ENCODE measurements at regions not wholly inside any gene's neighbourhood (a gene's known extent, or its start where the extent isn't known, plus 50 kb on each side); places are given as distances from the start of the nearest gene placed in this dataset.

DNA sequence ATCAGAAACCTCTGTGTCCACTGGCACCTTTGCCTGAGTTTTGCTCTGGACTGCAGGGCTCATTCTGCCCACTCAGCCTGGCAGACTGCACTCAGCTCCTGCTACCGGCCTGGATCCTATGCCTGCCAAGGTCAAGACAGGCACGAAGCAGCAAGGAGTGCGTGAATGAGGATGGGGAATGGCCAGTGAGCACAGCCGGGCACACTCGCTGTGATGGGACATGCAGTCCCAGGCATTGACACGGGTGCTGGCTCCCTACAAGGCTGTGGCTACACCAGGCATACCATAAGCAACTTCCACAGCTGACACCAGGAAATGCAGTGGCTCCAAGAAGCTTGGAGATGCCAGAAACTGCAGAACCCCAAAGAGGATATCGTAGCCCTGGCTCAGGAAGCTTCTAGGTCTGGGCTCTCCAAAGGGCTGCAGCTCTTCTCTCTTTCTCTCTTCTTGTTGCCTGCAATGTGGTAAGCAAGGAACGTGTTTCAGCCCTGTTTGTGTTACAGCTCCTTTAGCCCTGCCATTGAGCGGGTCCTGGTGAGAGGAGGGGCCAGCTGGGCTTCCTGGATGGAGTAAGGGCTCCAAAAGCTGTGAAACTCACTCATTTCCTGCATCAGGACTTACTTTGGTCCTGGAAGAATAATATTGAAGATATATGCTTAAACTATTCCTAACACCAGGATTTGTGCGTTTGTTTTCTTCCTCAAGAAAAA is 832.6 kb upstream of the SLITRK5 start:
- Histone ChIP-seq H3K27me3 (ENCODE audit: control insufficient read depth in 1 of 2, insufficient read depth in 2 of 2, low read length in 2 of 2) (no peaks in the 10 kb centered on the region), H3K9me3 (ENCODE audit: control insufficient read depth in 2 of 2, insufficient read depth in 1 of 2, low read depth in 1 of 2, low read length in 1 of 2) (peaks cover 3 to 16% of the 10 kb centered on the region in 2 donors), H3K4me1 (ENCODE audit: control insufficient read depth in 2 of 2, insufficient read depth in 2 of 2, low read length in 1 of 2) (no peaks in the 10 kb centered on the region), H3K4me3 (ENCODE audit: low read depth in 1 of 2, low read length in 2 of 2) (no peak overlapping the region), H3K27ac (ENCODE audit: low read depth in 2 of 2, low read length in 1 of 2) (no peak overlapping the region), H3K36me3 (ENCODE audit: control insufficient read depth in 2 of 2, insufficient read depth in 2 of 2, low read length in 1 of 2) (no peaks in the 10 kb centered on the region)
- WGBS, 2 donors, result 72 to 74% methylated on average over 10 of the region's 10 CpGs

DNA sequence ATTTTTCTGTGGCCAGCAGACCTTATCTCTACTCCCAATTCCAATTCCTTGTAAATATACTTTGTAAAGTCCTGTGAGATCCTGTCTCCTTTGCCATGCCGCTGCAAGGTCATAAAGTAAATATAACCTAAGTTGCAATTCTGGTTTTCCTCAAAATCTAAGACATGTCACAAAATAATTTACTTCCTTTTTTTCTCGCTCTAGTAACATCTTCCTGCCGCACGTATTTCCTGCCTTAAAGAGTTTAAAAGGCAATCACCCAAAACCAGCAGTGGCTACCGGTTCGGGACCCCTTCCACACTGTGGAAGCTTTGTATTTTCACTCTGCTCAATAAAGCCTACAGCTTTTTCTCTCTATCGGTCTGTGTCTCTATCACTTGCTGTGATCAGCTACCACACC is 832.0 kb upstream of the SLITRK5 start:
- H3K27ac ChIP-seq (ENCODE audit: low read depth in 2 of 2, low read length in 1 of 2), result no peak overlapping the region
- no peak overlapping the region for H3K4me3 ChIP-seq (ENCODE audit: low read depth in 1 of 2, low read length in 2 of 2)
- H3K9me3 ChIP-seq (ENCODE audit: control insufficient read depth in 2 of 2, insufficient read depth in 1 of 2, low read depth in 1 of 2, low read length in 1 of 2), result peaks cover 3 to 16% of the 10 kb centered on the region in 2 donors
- H3K27me3 ChIP-seq (ENCODE audit: control insufficient read depth in 1 of 2, insufficient read depth in 2 of 2, low read length in 2 of 2), result no peaks in the 10 kb centered on the region
- H3K4me1 ChIP-seq (ENCODE audit: control insufficient read depth in 2 of 2, insufficient read depth in 2 of 2, low read length in 1 of 2), result no peaks in the 10 kb centered on the region
- H3K36me3 ChIP-seq (ENCODE audit: control insufficient read depth in 2 of 2, insufficient read depth in 2 of 2, low read length in 1 of 2), result no peaks in the 10 kb centered on the region
- 47 to 50% methylated on average over 7 of the region's 7 CpGs for WGBS, 2 donors

DNA sequence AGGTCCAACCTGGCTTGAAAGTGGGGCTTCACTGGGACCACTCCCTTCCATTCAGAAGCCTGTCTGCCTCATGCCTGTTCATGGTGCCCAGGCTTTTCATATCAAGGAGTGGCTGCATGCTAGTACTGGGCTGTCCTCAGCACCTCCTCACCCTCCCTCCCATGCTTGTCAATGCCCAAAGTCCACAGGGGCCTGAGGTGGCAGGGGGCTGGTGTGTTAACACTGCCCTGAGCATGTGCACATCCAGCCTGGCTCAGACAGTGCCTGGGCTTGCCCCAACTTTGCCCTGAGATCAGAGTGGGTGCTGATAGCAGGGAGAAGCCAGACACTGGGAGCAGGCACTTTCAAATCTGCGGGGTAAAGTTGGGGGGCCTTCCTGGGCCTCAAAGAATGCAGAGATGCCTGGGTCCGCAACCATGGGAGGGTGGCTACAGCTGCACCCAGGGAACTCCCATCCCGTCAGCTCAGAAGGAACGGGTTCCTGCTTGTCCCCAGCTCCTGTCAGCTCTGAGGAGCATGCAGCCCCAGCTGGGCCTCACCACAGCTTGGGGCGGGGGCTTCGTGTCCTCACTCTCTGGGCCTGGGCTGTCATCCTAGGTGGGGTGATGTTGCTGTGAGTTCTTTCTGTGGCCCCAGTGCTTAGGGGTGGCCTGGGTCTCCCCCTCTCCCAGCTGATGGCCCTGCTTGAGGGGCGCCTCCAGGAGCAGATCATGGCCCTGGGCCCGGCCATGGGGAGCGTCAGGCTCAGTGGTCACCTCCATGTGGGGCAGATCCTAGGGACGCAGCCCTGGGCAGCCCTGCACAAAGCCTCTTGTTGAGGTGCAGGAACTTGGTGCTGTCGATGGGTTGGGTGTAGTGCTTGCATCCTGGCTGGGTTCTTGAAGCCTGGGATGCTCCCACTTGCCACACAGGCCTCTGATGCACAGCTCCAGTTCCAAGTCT is 830.6 kb upstream of the SLITRK5 start:
- no peaks in the 10 kb centered on the region for H3K27me3 ChIP-seq (ENCODE audit: control insufficient read depth in 1 of 2, insufficient read depth in 2 of 2, low read length in 2 of 2)
- no peak overlapping the region for H3K27ac ChIP-seq (ENCODE audit: low read depth in 2 of 2, low read length in 1 of 2)
- no peak overlapping the region for H3K4me3 ChIP-seq (ENCODE audit: low read depth in 1 of 2, low read length in 2 of 2)
- peaks cover 3 to 16% of the 10 kb centered on the region in 2 donors for H3K9me3 ChIP-seq (ENCODE audit: control insufficient read depth in 2 of 2, insufficient read depth in 1 of 2, low read depth in 1 of 2, low read length in 1 of 2)
- H3K36me3 ChIP-seq (ENCODE audit: control insufficient read depth in 2 of 2, insufficient read depth in 2 of 2, low read length in 1 of 2), result no peaks in the 10 kb centered on the region
- WGBS, 2 donors, result 84 to 87% methylated on average over 11 of the region's 11 CpGs
- H3K4me1 ChIP-seq (ENCODE audit: control insufficient read depth in 2 of 2, insufficient read depth in 2 of 2, low read length in 1 of 2), result no peaks in the 10 kb centered on the region

DNA sequence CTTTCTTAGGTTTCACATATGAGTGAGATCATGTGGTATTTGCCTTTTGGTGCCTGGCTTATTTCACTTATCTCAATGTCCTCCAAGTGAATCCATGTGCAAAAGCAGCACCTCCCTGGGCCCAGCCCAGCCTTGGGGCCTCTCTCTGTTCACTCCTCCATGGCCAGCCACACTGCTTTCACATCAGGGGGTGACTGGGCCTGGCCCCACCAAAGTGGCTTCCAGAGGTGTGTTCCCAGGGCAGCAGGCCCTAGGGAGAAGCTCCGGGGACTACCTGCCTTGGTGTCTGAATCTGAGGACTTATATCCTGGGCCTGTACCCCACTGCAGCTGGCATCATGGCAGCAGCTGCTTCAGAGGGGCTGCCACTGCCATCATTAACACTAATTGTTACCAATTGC is 829.9 kb upstream of the SLITRK5 start:
- WGBS, 2 donors, result 86 to 87% methylated on average over 1 of the region's 1 CpG
- Histone ChIP-seq H3K36me3 (ENCODE audit: control insufficient read depth in 2 of 2, insufficient read depth in 2 of 2, low read length in 1 of 2) (no peaks in the 10 kb centered on the region), H3K27ac (ENCODE audit: low read depth in 2 of 2, low read length in 1 of 2) (no peak overlapping the region), H3K4me3 (ENCODE audit: low read depth in 1 of 2, low read length in 2 of 2) (no peak overlapping the region), H3K9me3 (ENCODE audit: control insufficient read depth in 2 of 2, insufficient read depth in 1 of 2, low read depth in 1 of 2, low read length in 1 of 2) (peaks cover 3 to 17% of the 10 kb centered on the region in 2 donors), H3K4me1 (ENCODE audit: control insufficient read depth in 2 of 2, insufficient read depth in 2 of 2, low read length in 1 of 2) (no peaks in the 10 kb centered on the region), H3K27me3 (ENCODE audit: control insufficient read depth in 1 of 2, insufficient read depth in 2 of 2, low read length in 2 of 2) (no peaks in the 10 kb centered on the region)

DNA sequence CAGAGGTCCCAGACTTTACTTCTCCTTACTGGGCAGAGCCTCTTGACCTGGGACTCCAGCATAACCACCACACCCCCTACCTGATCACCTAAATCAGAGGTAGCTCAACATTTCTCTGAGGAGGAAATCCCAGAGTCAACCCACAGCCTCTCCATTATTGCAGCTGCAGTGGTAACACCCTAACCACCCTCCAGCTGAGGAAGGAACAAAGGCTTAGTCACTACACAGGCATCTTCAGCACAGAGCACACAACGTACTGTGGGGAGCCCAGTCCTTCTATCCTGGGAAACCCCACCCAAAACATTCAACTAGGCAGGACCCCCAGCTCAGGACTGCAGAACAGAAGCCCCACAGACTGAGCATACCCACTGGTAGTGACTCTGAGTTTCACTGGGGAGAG is 824.7 kb upstream of the SLITRK5 start:
- H3K4me1 ChIP-seq (ENCODE audit: control insufficient read depth in 2 of 2, insufficient read depth in 2 of 2, low read length in 1 of 2), result no peaks in the 10 kb centered on the region
- no peak overlapping the region for H3K27ac ChIP-seq (ENCODE audit: low read depth in 2 of 2, low read length in 1 of 2)
- WGBS, 2 donors, result 46 to 47% methylated on average over 1 of the region's 1 CpG
- no peak overlapping the region for H3K4me3 ChIP-seq (ENCODE audit: low read depth in 1 of 2, low read length in 2 of 2)
- H3K36me3 ChIP-seq (ENCODE audit: control insufficient read depth in 2 of 2, insufficient read depth in 2 of 2, low read length in 1 of 2), result no peaks in the 10 kb centered on the region
- H3K9me3 ChIP-seq (ENCODE audit: control insufficient read depth in 2 of 2, insufficient read depth in 1 of 2, low read depth in 1 of 2, low read length in 1 of 2), result peaks cover 0 to 9% of the 10 kb centered on the region in 2 donors
- no peaks in the 10 kb centered on the region for H3K27me3 ChIP-seq (ENCODE audit: control insufficient read depth in 1 of 2, insufficient read depth in 2 of 2, low read length in 2 of 2)

DNA sequence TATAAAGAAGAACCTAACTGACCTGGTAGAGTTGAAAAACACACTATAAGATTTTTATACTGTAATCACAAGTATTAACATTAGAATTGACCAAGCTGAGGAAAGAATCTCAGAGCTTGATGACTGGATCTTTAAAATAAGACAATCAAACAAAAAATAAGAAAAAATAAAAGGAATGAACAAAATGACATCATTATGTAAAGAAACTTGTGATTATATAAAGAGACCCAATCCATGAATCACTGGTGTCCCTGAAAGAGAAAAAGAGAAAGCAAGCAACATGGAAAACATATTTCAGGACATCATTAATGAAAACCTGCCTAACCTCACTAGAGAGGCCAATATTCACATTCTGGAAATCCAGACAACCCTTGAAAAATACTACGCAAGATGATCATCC is 822.5 kb upstream of the SLITRK5 start:
- Histone ChIP-seq H3K9me3 (ENCODE audit: control insufficient read depth in 2 of 2, insufficient read depth in 1 of 2, low read depth in 1 of 2, low read length in 1 of 2) (peaks cover 0 to 9% of the 10 kb centered on the region in 2 donors), H3K36me3 (ENCODE audit: control insufficient read depth in 2 of 2, insufficient read depth in 2 of 2, low read length in 1 of 2) (no peaks in the 10 kb centered on the region), H3K4me3 (ENCODE audit: low read depth in 1 of 2, low read length in 2 of 2) (no peak overlapping the region), H3K27me3 (ENCODE audit: control insufficient read depth in 1 of 2, insufficient read depth in 2 of 2, low read length in 2 of 2) (no peaks in the 10 kb centered on the region), H3K4me1 (ENCODE audit: control insufficient read depth in 2 of 2, insufficient read depth in 2 of 2, low read length in 1 of 2) (no peaks in the 10 kb centered on the region), H3K27ac (ENCODE audit: low read depth in 2 of 2, low read length in 1 of 2) (no peak overlapping the region)
- WGBS, 2 donors, result 96 to 97% methylated on average over 1 of the region's 1 CpG

DNA sequence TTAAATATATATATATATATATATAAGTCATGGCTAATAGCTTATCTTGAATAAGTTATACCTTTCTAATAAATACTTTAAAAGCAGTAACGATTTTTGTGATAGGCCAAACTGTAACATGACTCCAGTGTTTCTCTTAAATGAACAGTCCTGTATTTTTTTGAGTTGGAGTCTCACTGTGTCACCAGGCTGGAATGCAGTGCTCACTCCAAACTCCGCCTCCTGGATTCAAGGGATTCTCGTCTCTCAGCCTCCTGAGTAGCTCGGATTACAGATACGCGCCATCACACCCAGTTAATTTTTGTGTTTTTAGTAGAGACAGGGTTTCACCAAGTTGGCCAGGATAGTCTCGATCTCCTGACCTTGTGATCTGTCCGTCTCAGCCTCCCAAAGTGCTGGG is 814.2 kb upstream of the SLITRK5 start:
- Histone ChIP-seq H3K27me3 (ENCODE audit: control insufficient read depth in 1 of 2, insufficient read depth in 2 of 2, low read length in 2 of 2) (no peaks in the 10 kb centered on the region), H3K9me3 (ENCODE audit: control insufficient read depth in 2 of 2, insufficient read depth in 1 of 2, low read depth in 1 of 2, low read length in 1 of 2) (no peaks in the 10 kb centered on the region), H3K36me3 (ENCODE audit: control insufficient read depth in 2 of 2, insufficient read depth in 2 of 2, low read length in 1 of 2) (no peaks in the 10 kb centered on the region), H3K4me3 (ENCODE audit: low read depth in 1 of 2, low read length in 2 of 2) (no peak overlapping the region), H3K4me1 (ENCODE audit: control insufficient read depth in 2 of 2, insufficient read depth in 2 of 2, low read length in 1 of 2) (no peaks in the 10 kb centered on the region), H3K27ac (ENCODE audit: low read depth in 2 of 2, low read length in 1 of 2) (no peak overlapping the region)
- WGBS, 2 donors, result 78 to 83% methylated on average over 8 of the region's 8 CpGs

DNA sequence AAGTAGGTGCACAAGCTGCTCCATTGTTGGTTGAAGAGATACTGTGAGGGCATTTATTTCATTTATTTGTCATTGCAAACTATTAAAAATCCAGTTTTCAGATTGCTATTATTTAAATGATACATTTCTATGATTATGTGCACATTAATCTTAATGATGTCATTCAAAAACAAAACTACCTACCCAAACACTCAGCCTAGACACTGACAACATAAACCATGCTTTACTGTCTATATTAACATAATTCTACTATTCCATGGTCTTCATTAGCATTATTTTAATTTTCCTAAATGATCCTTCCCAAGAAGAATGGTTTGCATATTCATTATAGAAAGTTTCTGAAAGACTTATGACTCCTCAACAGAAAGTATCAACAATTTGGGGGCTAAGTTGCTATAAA is 813.0 kb upstream of the SLITRK5 start:
- H3K4me1 ChIP-seq (ENCODE audit: control insufficient read depth in 2 of 2, insufficient read depth in 2 of 2, low read length in 1 of 2), result no peaks in the 10 kb centered on the region
- H3K9me3 ChIP-seq (ENCODE audit: control insufficient read depth in 2 of 2, insufficient read depth in 1 of 2, low read depth in 1 of 2, low read length in 1 of 2), result peaks cover 0 to 2% of the 10 kb centered on the region in 2 donors
- H3K27ac ChIP-seq (ENCODE audit: low read depth in 2 of 2, low read length in 1 of 2), result no peak overlapping the region

DNA sequence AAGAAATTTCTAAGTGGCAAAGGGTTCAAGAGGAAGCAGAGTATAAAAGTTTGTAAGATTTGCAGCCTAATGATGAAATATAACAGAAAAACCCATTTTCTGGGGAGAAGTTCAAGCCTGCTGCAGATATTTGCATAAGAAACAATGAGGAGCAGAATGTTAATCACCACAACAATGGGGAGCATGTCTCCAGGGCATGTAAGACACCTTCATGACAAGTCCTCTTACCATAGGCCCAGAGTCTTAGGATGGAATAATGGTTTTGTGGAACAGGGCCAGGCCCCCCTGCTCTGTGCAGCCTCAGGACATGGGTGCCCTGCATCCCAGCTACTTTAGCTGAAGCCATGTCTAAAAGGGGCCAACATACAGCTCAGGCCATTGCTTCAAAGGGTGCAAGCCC is 809.0 kb upstream of the SLITRK5 start:
- no peaks in the 10 kb centered on the region for H3K36me3 ChIP-seq (ENCODE audit: control insufficient read depth in 2 of 2, insufficient read depth in 2 of 2, low read length in 1 of 2)
- no peak overlapping the region for H3K4me3 ChIP-seq (ENCODE audit: low read depth in 1 of 2, low read length in 2 of 2)
- no peaks in the 10 kb centered on the region for H3K27me3 ChIP-seq (ENCODE audit: control insufficient read depth in 1 of 2, insufficient read depth in 2 of 2, low read length in 2 of 2)
- no peaks in the 10 kb centered on the region for H3K4me1 ChIP-seq (ENCODE audit: control insufficient read depth in 2 of 2, insufficient read depth in 2 of 2, low read length in 1 of 2)
- H3K27ac ChIP-seq (ENCODE audit: low read depth in 2 of 2, low read length in 1 of 2), result no peak overlapping the region
- H3K9me3 ChIP-seq (ENCODE audit: control insufficient read depth in 2 of 2, insufficient read depth in 1 of 2, low read depth in 1 of 2, low read length in 1 of 2), result peaks cover 0 to 2% of the 10 kb centered on the region in 2 donors

More for the DNA sequence above, 813.0 kb upstream of the SLITRK5 start:
- Histone ChIP-seq H3K27me3 (ENCODE audit: control insufficient read depth in 1 of 2, insufficient read depth in 2 of 2, low read length in 2 of 2) (no peaks in the 10 kb centered on the region), H3K4me3 (ENCODE audit: low read depth in 1 of 2, low read length in 2 of 2) (no peak overlapping the region), H3K36me3 (ENCODE audit: control insufficient read depth in 2 of 2, insufficient read depth in 2 of 2, low read length in 1 of 2) (no peaks in the 10 kb centered on the region)

Measured in esophagus (tissue), 2 donors.